Transverse colon (tissue), 4 donors: ENCODE measurements at regions not wholly inside any gene's neighbourhood (a gene's known extent, or its start where the extent isn't known, plus 50 kb on each side); places are given as distances from the start of the nearest gene placed in this dataset.

Experiments
- DNase-seq: peaks from one replicate; pipeline ENCODE4 v3.0.0-alpha.2; 2019
- H3K27ac ChIP-seq, 4 donors: fragments of 200-600 bp; sonication (generic); 2 replicates each; pipeline ENCODE4 v1.5.1; 2016 to 2018; ENCODE audit warnings: inconsistent platforms in 4 of 4
- H3K27me3 ChIP-seq: fragments of 200-600 bp; sonication (generic); 2 replicates; pipeline ENCODE4 v1.5.1; 2017; ENCODE audit warnings: inconsistent platforms
- H3K36me3 ChIP-seq, 4 donors: fragments of 200-600 bp; sonication (generic); 2 replicates each; pipeline ENCODE4 v1.5.1; 2017 to 2019; ENCODE audit warnings: inconsistent platforms in 4 of 4
- H3K4me1 ChIP-seq, 4 donors: fragments of 200-600 bp; sonication (generic); 2 replicates each; pipeline ENCODE4 v1.5.1; 2017 to 2020; ENCODE audit warnings: inconsistent platforms in 4 of 4
- H3K4me3 ChIP-seq, 4 donors: fragments of 200-600 bp; sonication (generic); 1 replicate in 1 of 4; 2 replicates in 3 of 4; pipeline versions ENCODE4 v1.5.1 to v1.6.1; 2017 to 2019; ENCODE audit warnings: inconsistent platforms in 4 of 4
- H3K9me3 ChIP-seq, 2 donors: fragments of 200-600 bp; sonication (generic); 2 replicates each; pipeline ENCODE4 v1.5.1; 2017 to 2019; ENCODE audit warnings: inconsistent platforms in 2 of 2
- EP300 ChIP-seq: sonication (generic); formaldehyde crosslinking; IDR thresholded peaks from one replicate; pipeline ENCODE4 v1.6.1; 2017; ENCODE audit warnings: antibody characterized with exemption, low read depth
- POLR2A ChIP-seq: fragments of 450-650 bp; IDR thresholded peaks from one replicate; pipeline ENCODE4 v1.6.1; 2016; ENCODE audit warnings: antibody characterized with exemption, mild to moderate bottlenecking, moderate library complexity
- POLR2AphosphoS5 ChIP-seq, 3 donors: sonication (generic); formaldehyde crosslinking; IDR thresholded peaks; one replicate each; pipeline ENCODE4 v1.6.1; 2016; ENCODE audit warnings: antibody characterized with exemption in 3 of 3
- WGBS, 2 donors: methylation state at CpG; one replicate each; pipeline ENCODE4 v1.1.5; 2018; ENCODE audit warnings: low coverage in 1 of 2; 5-methylcytosine and 5-hydroxymethylcytosine counted together
- in situ Hi-C, 4 donors: fragments of 200-750 bp; cut with MboI; loops; one replicate each; pipeline versions ENCODE4 v1.15.0 to v1.15.1; 2017; ENCODE audit warnings: low sequenced_read_pairs in 3 of 4, low pct_ligation_motif_present in 1 of 4, low pct_unique_long_range_greater_than_20kb in 1 of 4
- intact Hi-C: fragments of 100-400 bp; cut with DNase I; formaldehyde crosslinking; loops from one replicate; pipeline ENCODE4 v1.15.1; 2023; ENCODE audit warnings: low total_unique reads
- TF ChIP-seq, protein P1 (sequence below), 5 experiments: fragments of 200-600 bp in 3 of 5; fragments of 450-650 bp in 2 of 5; sonication (generic) in 3 of 5; IDR thresholded peaks; 1 replicate in 2 of 5; 2 replicates in 3 of 5; pipeline ENCODE4 v1.5.1; 2016 to 2017; ENCODE audit warnings: antibody characterized with exemption in 5 of 5, inconsistent platforms in 3 of 5, mild to moderate bottlenecking in 2 of 5, moderate library complexity in 1 of 5

DNA sequence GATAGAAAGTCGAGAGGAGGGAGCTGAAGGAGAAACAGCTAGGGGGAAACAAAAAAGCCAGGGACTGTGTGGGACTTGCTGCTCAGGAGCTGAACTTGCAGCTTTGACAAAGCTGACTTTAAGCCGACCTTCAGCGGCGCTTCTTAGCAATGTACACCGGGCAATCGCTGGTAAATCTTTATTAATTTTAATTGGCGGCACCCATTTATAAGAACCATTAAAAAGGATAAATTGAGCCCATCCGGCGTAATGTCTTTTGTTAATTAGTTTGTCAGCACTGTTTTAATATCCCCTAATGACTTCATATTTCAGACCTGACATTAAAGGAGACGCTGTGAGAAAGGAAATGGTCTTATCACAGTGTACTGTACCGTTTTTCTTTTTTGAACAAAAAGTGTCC lies 86.2 kb upstream of the VASH1 start:
- no peaks in the 10 kb centered on the region for H3K36me3 ChIP-seq

DNA sequence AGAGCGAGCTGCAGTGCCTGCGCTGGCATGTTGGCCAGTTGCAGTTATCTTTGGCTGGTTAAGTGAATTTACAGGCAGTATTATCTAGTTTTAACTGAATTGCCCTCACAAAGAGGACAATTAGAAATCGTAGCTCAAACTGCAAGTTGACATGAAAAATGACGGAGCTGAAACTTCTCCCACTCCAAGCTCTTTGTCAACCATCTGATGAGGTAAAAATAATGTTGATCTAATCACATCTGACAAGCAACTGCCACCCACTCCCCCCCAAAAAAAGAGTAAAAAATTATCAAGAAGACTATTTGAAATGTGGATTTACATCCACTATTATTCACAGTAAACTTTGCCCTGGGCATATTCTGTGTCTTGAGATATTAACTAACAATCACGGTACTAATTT lies 84.7 kb upstream of the VASH1 start:
- no peak for DNase-seq
- Histone ChIP-seq H3K4me3 (no peak overlapping the region), H3K4me1 (no peaks in the 10 kb centered on the region), H3K36me3 (no peaks in the 10 kb centered on the region), H3K27ac (no peak overlapping the region), H3K9me3 (peaks cover 0 to 6% of the 10 kb centered on the region in 2 donors), H3K27me3 (no peaks in the 10 kb centered on the region)
- in situ Hi-C loops, result no loop called here
- whole genome bisulfite sequencing, 2 donors, result 72 to 77% methylated on average over 2 to 5 of the region's 5 CpGs
- TF ChIP-seq, protein P1, sequence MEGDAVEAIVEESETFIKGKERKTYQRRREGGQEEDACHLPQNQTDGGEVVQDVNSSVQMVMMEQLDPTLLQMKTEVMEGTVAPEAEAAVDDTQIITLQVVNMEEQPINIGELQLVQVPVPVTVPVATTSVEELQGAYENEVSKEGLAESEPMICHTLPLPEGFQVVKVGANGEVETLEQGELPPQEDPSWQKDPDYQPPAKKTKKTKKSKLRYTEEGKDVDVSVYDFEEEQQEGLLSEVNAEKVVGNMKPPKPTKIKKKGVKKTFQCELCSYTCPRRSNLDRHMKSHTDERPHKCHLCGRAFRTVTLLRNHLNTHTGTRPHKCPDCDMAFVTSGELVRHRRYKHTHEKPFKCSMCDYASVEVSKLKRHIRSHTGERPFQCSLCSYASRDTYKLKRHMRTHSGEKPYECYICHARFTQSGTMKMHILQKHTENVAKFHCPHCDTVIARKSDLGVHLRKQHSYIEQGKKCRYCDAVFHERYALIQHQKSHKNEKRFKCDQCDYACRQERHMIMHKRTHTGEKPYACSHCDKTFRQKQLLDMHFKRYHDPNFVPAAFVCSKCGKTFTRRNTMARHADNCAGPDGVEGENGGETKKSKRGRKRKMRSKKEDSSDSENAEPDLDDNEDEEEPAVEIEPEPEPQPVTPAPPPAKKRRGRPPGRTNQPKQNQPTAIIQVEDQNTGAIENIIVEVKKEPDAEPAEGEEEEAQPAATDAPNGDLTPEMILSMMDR (IDR thresholded peaks at IDR 0.05), result no peak
- intact Hi-C loops, result no loop called here

More for the DNA sequence above, 86.2 kb upstream of the VASH1 start:
- Histone ChIP-seq H3K4me3 (no peak overlapping the region), H3K27me3 (no peaks in the 10 kb centered on the region), H3K4me1 (no peaks in the 10 kb centered on the region), H3K27ac (no peak overlapping the region), H3K9me3 (no peaks in the 10 kb centered on the region)
- no peak for DNase-seq
- 74 to 82% methylated on average over 10 to 11 of the region's 11 CpGs for WGBS, 2 donors
- in situ Hi-C loops, result no loop called here
- intact Hi-C loops, result no loop called here
- TF ChIP-seq, protein P1 (IDR thresholded peaks at IDR 0.05), result no peak
- no peak for TF ChIP-seq POLR2A
- no peak for TF ChIP-seq EP300
- TF ChIP-seq POLR2AphosphoS5 (IDR thresholded peaks at IDR 0.05), result no peak

DNA sequence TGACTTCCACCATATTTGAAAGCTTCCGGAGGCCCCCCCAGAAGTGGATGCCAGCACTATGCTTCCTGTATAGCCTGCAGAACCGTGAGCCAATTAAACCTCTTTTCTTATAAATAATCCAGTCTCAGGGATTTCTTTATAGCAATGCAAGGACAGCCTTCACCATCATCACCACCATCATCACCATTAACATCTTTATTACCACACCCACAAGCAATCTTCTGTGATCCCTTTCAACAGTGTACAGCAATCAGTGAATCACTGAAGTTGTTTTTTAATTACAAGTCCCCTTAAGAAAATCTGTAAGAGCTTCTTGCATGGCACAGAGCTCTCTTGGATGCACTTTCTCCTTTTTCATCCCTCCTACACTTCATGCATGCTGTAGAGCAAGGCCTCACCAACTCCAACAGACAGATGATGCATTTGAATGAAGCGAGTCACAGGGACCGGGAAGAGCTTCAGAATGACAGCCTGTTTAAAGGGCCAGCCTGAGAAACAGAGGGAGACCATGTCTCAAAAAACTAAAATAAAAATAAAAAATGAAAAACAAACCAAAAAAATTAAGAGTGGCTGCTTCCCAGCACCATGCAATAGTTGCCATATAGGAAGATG lies 83.6 kb upstream of the VASH1 start:
- 71 to 75% methylated on average over 4 of the region's 4 CpGs for WGBS, 2 donors
- Histone ChIP-seq H3K4me3 (no peak overlapping the region), H3K9me3 (peaks cover 10 to 13% of the 10 kb centered on the region in 2 donors), H3K36me3 (no peaks in the 10 kb centered on the region), H3K27me3 (no peaks in the 10 kb centered on the region), H3K4me1 (no peaks in the 10 kb centered on the region), H3K27ac (no peak overlapping the region)
- in situ Hi-C loops, result no loop called here
- intact Hi-C loops, result no loop called here
- TF ChIP-seq EP300, result no peak
- DNase-seq, result no peak

- in situ Hi-C loops, result no loop called here
Measured at GRCh38 chr14:76678244-76678800, 82.9 kb upstream of the VASH1 start.

More at GRCh38 chr14:76678244-76678800, 82.9 kb upstream of the VASH1 start:
- no peaks in the 10 kb centered on the region for H3K27me3 ChIP-seq
- no peak overlapping the region for H3K27ac ChIP-seq
- WGBS, 2 donors, result 85 to 88% methylated on average over 5 of the region's 5 CpGs
- no peak overlapping the region for H3K4me3 ChIP-seq
- intact Hi-C loops, result no loop called here
- no peak for TF ChIP-seq POLR2A
- TF ChIP-seq, protein P1 (IDR thresholded peaks at IDR 0.05), result no peak
- no peak for TF ChIP-seq POLR2AphosphoS5 (IDR thresholded peaks at IDR 0.05)
- no peak for TF ChIP-seq EP300
- H3K4me1 ChIP-seq, result no peaks in the 10 kb centered on the region
- H3K36me3 ChIP-seq, result no peaks in the 10 kb centered on the region
- DNase-seq, result no peak
- H3K9me3 ChIP-seq, result peaks cover 13 to 15% of the 10 kb centered on the region in 2 donors
